ENCODE measurements at regions not wholly inside any gene's neighbourhood (a gene's known extent, or its start where the extent isn't known, plus 50 kb on each side); places are given as distances from the start of the nearest gene placed in this dataset.

DNA sequence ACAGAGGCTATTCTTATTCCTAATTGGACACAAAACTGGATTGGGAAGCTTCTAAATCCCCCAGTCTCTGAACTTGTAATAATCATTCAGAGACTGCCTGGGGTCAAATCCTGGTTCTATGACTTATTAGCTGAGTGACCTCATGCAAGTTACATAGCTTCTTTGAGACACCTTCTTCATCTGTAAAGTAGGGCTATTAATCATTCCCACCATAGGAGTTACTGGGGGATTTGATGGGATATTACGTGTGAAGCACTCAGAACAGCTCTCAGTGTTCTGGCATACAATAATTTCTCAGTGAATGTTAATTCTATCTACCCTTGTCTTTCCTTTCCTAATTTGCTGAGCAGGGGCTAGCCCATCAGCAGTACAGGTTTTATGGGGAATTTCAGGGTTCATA lies 256.7 kb upstream of the TNP1 start:
- FAIRE-seq, result no peak
- H3K9me3 Mint-ChIP-seq (ENCODE audit: unreplicated experiment), result peaks cover 6% of the 10 kb centered on the region
- TF ChIP-seq, protein P1, sequence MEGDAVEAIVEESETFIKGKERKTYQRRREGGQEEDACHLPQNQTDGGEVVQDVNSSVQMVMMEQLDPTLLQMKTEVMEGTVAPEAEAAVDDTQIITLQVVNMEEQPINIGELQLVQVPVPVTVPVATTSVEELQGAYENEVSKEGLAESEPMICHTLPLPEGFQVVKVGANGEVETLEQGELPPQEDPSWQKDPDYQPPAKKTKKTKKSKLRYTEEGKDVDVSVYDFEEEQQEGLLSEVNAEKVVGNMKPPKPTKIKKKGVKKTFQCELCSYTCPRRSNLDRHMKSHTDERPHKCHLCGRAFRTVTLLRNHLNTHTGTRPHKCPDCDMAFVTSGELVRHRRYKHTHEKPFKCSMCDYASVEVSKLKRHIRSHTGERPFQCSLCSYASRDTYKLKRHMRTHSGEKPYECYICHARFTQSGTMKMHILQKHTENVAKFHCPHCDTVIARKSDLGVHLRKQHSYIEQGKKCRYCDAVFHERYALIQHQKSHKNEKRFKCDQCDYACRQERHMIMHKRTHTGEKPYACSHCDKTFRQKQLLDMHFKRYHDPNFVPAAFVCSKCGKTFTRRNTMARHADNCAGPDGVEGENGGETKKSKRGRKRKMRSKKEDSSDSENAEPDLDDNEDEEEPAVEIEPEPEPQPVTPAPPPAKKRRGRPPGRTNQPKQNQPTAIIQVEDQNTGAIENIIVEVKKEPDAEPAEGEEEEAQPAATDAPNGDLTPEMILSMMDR (IDR thresholded peaks at IDR 0.05; ENCODE audit: insufficient read depth, low read depth, low read length), result no peak
- no peak for TF ChIP-seq EZH2 (IDR thresholded peaks at IDR 0.05; ENCODE audit: insufficient read depth, low read length)

GRCh38 chr2:217114117-217114516 lies 254.3 kb upstream of the TNP1 start:
- H3K9me3 Mint-ChIP-seq (ENCODE audit: unreplicated experiment), result peaks cover 6% of the 10 kb centered on the region
- no peak for DNase-seq (ENCODE audit: low read depth)

More for the DNA sequence above, 256.7 kb upstream of the TNP1 start:
- H3K4me3 Mint-ChIP-seq (ENCODE audit: unreplicated experiment), result no peak overlapping the region
- Histone ChIP-seq H3K27me3 (ENCODE audit: insufficient read depth, low read length) (no peaks in the 10 kb centered on the region), H3K27ac (ENCODE audit: low read depth, low read length) (no peak overlapping the region), H4K20me1 (ENCODE audit: insufficient read depth, low read length) (no peaks in the 10 kb centered on the region), H2AFZ (ENCODE audit: low read depth, low read length) (no peak overlapping the region), H3K79me2 (ENCODE audit: insufficient read depth, low read length) (no peaks in the 10 kb centered on the region), H3K9ac (ENCODE audit: low read length) (no peak overlapping the region), H3K4me1 (ENCODE audit: insufficient read depth, low read length) (no peaks in the 10 kb centered on the region), H3K36me3 (ENCODE audit: insufficient read depth, low read length) (no peaks in the 10 kb centered on the region), H3K4me3 (ENCODE audit: insufficient read depth, low read depth, low read length) (no peak overlapping the region), H3K4me2 (ENCODE audit: low read length) (no peak overlapping the region), H3K9me3 (ENCODE audit: insufficient read depth, low read depth, low read length) (no peaks in the 10 kb centered on the region)
- no peak for DNase-seq (ENCODE audit: low read depth)
- peaks cover 8% of the 10 kb centered on the region for H3K27me3 Mint-ChIP-seq (ENCODE audit: low read depth, unreplicated experiment)
- H3K27ac Mint-ChIP-seq (ENCODE audit: unreplicated experiment), result no peak overlapping the region
- H3K4me1 Mint-ChIP-seq (ENCODE audit: low read depth, unreplicated experiment), result peaks cover 1% of the 10 kb centered on the region
- H3K36me3 Mint-ChIP-seq (ENCODE audit: low read depth, unreplicated experiment), result peaks cover 3% of the 10 kb centered on the region

GRCh38 chr2:217113491-217113890 lies 253.6 kb upstream of the TNP1 start:
- peaks cover under 1% of the 10 kb centered on the region for H3K4me1 ChIP-seq (ENCODE audit: insufficient read depth, low read length)
- Mint-ChIP-seq H3K27ac (ENCODE audit: unreplicated experiment) (no peak overlapping the region), H3K4me3 (ENCODE audit: unreplicated experiment) (no peak overlapping the region), H3K36me3 (ENCODE audit: low read depth, unreplicated experiment) (peaks cover 3% of the 10 kb centered on the region), H3K9me3 (ENCODE audit: unreplicated experiment) (peaks cover 6% of the 10 kb centered on the region), H3K4me1 (ENCODE audit: low read depth, unreplicated experiment) (peaks cover 2% of the 10 kb centered on the region), H3K27me3 (ENCODE audit: low read depth, unreplicated experiment) (peaks cover 7% of the 10 kb centered on the region)
- no peaks in the 10 kb centered on the region for H3K27me3 ChIP-seq (ENCODE audit: insufficient read depth, low read length)
- H4K20me1 ChIP-seq (ENCODE audit: insufficient read depth, low read length), result no peaks in the 10 kb centered on the region
- H3K9me3 ChIP-seq (ENCODE audit: insufficient read depth, low read depth, low read length), result no peaks in the 10 kb centered on the region
- no peak overlapping the region for H3K4me2 ChIP-seq (ENCODE audit: low read length)
- H3K9ac ChIP-seq (ENCODE audit: low read length), result no peak overlapping the region
- TF ChIP-seq EZH2 (IDR thresholded peaks at IDR 0.05; ENCODE audit: insufficient read depth, low read length), result no peak
- TF ChIP-seq, protein P1 (IDR thresholded peaks at IDR 0.05; ENCODE audit: insufficient read depth, low read depth, low read length), result no peak
- no peak for FAIRE-seq
- no peaks in the 10 kb centered on the region for H3K79me2 ChIP-seq (ENCODE audit: insufficient read depth, low read length)
- no peaks in the 10 kb centered on the region for H3K36me3 ChIP-seq (ENCODE audit: insufficient read depth, low read length)
- no peak overlapping the region for H3K4me3 ChIP-seq (ENCODE audit: insufficient read depth, low read depth, low read length)
- no peak overlapping the region for H3K27ac ChIP-seq (ENCODE audit: low read depth, low read length)
- no peak for DNase-seq (ENCODE audit: low read depth)
- H2AFZ ChIP-seq (ENCODE audit: low read depth, low read length), result no peak overlapping the region

More at GRCh38 chr2:217114117-217114516, 254.3 kb upstream of the TNP1 start:
- Mint-ChIP-seq H3K36me3 (ENCODE audit: low read depth, unreplicated experiment) (peaks cover 3% of the 10 kb centered on the region), H3K4me1 (ENCODE audit: low read depth, unreplicated experiment) (peaks cover 1% of the 10 kb centered on the region), H3K27ac (ENCODE audit: unreplicated experiment) (no peak overlapping the region), H3K4me3 (ENCODE audit: unreplicated experiment) (no peak overlapping the region), H3K27me3 (ENCODE audit: low read depth, unreplicated experiment) (peaks cover 8% of the 10 kb centered on the region)
- Histone ChIP-seq H3K9me3 (ENCODE audit: insufficient read depth, low read depth, low read length) (no peaks in the 10 kb centered on the region), H2AFZ (ENCODE audit: low read depth, low read length) (no peak overlapping the region), H3K9ac (ENCODE audit: low read length) (no peak overlapping the region), H3K79me2 (ENCODE audit: insufficient read depth, low read length) (no peaks in the 10 kb centered on the region), H3K4me2 (ENCODE audit: low read length) (no peak overlapping the region), H3K4me3 (ENCODE audit: insufficient read depth, low read depth, low read length) (no peak overlapping the region), H3K27ac (ENCODE audit: low read depth, low read length) (no peak overlapping the region), H3K4me1 (ENCODE audit: insufficient read depth, low read length) (no peaks in the 10 kb centered on the region), H4K20me1 (ENCODE audit: insufficient read depth, low read length) (no peaks in the 10 kb centered on the region), H3K27me3 (ENCODE audit: insufficient read depth, low read length) (no peaks in the 10 kb centered on the region), H3K36me3 (ENCODE audit: insufficient read depth, low read length) (no peaks in the 10 kb centered on the region)
- FAIRE-seq, result no peak
- no peak for TF ChIP-seq EZH2 (IDR thresholded peaks at IDR 0.05; ENCODE audit: insufficient read depth, low read length)
- TF ChIP-seq, protein P1 (IDR thresholded peaks at IDR 0.05; ENCODE audit: insufficient read depth, low read depth, low read length), result no peak
